GM12878 (cell line): ENCODE measurements at regions not wholly inside any gene's neighbourhood (a gene's known extent, or its start where the extent isn't known, plus 50 kb on each side); places are given as distances from the start of the nearest gene placed in this dataset.
"Not testable (repeated sequence)": the region's sequence is repeated elsewhere in the genome, so short reads cannot be mapped to it uniquely, and the experiment has no call there.

Experiments used
- ATAC-seq: fragments of 200-7000 bp; cut with Tn5 transposase; 3 replicates; pipeline ENCODE4 v1.9.1; 2020; ENCODE audit warnings: mild to moderate bottlenecking, moderate library complexity
- BruUV-seq: library from RNA; stranded (reverse); fragments of 400-500 nt; replicated peaks from 2 replicates; lab custom pipeline; 2021; lab: Mats Ljungman, UMichigan
- CTCF ChIA-PET: fragments of 300-600 bp; sonication (Branson Sonifier 250); formaldehyde crosslinking; extraction: SDS; loops from one replicate; lab custom pipeline; 2021; ENCODE audit warnings: inconsistent platforms; lab: Yijun Ruan, JAX
- POLR2A ChIA-PET: fragments of 350-600 bp; formaldehyde crosslinking; extraction: SDS; loops from one replicate; lab custom pipeline; 2021; ENCODE audit warnings: inconsistent platforms; lab: Charles Lee
- RAD21 ChIA-PET: fragments of 300-600 bp; sonication (Branson Sonifier 250); formaldehyde crosslinking; loops from one replicate; lab custom pipeline; 2023; ENCODE audit warnings: antibody characterized with exemption; ENCODE audit not compliant: unreplicated experiment; lab: Charles Lee
- SMC1A ChIA-PET: fragments of 300-600 bp; sonication (Branson Sonifier 250); formaldehyde crosslinking; loops from one replicate; lab custom pipeline; 2023; ENCODE audit not compliant: unreplicated experiment, uncharacterized antibody; lab: Charles Lee
- DNase-seq: peaks from one replicate; pipeline ENCODE4 v3.0.0-alpha.2; 2011; ENCODE audit warnings: low read depth, low spot score
- FAIRE-seq: peaks from 3 replicates; lab custom pipeline; 2011; peaks lifted over from hg19 to GRCh38; lab: Jason Lieb, UNC
- H2AFZ ChIP-seq: 2 replicates; pipeline ENCODE4 v1.6.0; 2011; ENCODE audit warnings: low read depth, low read length, control low read depth; ENCODE audit not compliant: control insufficient read depth
- H3K27ac ChIP-seq: 2 replicates; pipeline ENCODE4 v1.5.1; 2011; ENCODE audit warnings: control low read depth; ENCODE audit not compliant: control insufficient read depth, insufficient read depth
- H3K27me3 ChIP-seq, 2 experiments: replicated peaks in 1 of 2; 2 replicates each; pipeline versions ENCODE4 v1.6.0 to v1.6.1; 2011; ENCODE audit warnings: low read length in 1 of 2; ENCODE audit not compliant: control insufficient read depth in 2 of 2, insufficient read depth in 2 of 2
- H3K36me3 ChIP-seq, 2 experiments: 2 replicates each; pipeline ENCODE4 v1.5.1; 2011; ENCODE audit warnings: low read length in 1 of 2; ENCODE audit not compliant: control insufficient read depth in 2 of 2, insufficient read depth in 2 of 2
- H3K4me1 ChIP-seq: 2 replicates; pipeline ENCODE4 v1.6.1; 2011; ENCODE audit warnings: mild to moderate bottlenecking, low read length, moderate library complexity, mixed read lengths; ENCODE audit not compliant: control insufficient read depth, insufficient read depth
- H3K4me2 ChIP-seq: 2 replicates; pipeline ENCODE4 v1.6.0; 2011; ENCODE audit warnings: control low read depth; ENCODE audit not compliant: control insufficient read depth, insufficient read depth
- H3K4me3 ChIP-seq: fragments of 200-600 bp; sonication (generic); 2 replicates; pipeline ENCODE4 v1.5.1; 2016
- H3K79me2 ChIP-seq: 2 replicates; pipeline ENCODE4 v1.6.0; 2011; ENCODE audit warnings: low read length; ENCODE audit not compliant: control insufficient read depth, insufficient read depth
- H3K9ac ChIP-seq: 2 replicates; pipeline ENCODE4 v1.8.0; 2011; ENCODE audit warnings: low read length, control low read depth, mixed read lengths; ENCODE audit not compliant: control insufficient read depth, insufficient read depth
- H3K9me3 ChIP-seq: replicated peaks from 3 replicates; pipeline ENCODE4 v1.5.1; 2011; ENCODE audit warnings: mild to moderate bottlenecking, low read length; ENCODE audit not compliant: control insufficient read depth, insufficient read depth
- H4K20me1 ChIP-seq: 2 replicates; pipeline ENCODE4 v1.6.0; 2011; ENCODE audit not compliant: control insufficient read depth, insufficient read depth
- CBX5 ChIP-seq: sonication (generic); IDR thresholded peaks from 2 replicates; pipeline ENCODE4 v1.6.1; 2016; ENCODE audit warnings: low read depth, moderate library complexity, mild to moderate bottlenecking, inconsistent platforms
- FOS ChIP-seq: IDR thresholded peaks from 3 replicates; pipeline ENCODE4 v1.6.1; 2011; ENCODE audit warnings: borderline replicate concordance; ENCODE audit not compliant: insufficient read length; ENCODE audit errors: extremely low read depth
- FOXK2 ChIP-seq: fragments of 450-650 bp; IDR thresholded peaks from 2 replicates; pipeline ENCODE4 v1.6.1; 2017; ENCODE audit warnings: mild to moderate bottlenecking, moderate library complexity
- FOXM1 ChIP-seq: IDR thresholded peaks from 2 replicates; pipeline ENCODE4 v1.6.1; 2012; ENCODE audit warnings: low read depth, mild to moderate bottlenecking, inconsistent platforms, low read length, moderate library complexity
- HCFC1 ChIP-seq: fragments of 150-350 bp; IDR thresholded peaks from 2 replicates; pipeline ENCODE4 v1.6.1; 2014; ENCODE audit warnings: low read length
- IKZF1 ChIP-seq: fragments of 450-650 bp; conservative IDR thresholded peaks from 2 replicates; pipeline ENCODE4 v1.6.1; 2017; ENCODE audit warnings: antibody characterized with exemption, mild to moderate bottlenecking
- NFIC ChIP-seq: IDR thresholded peaks from 2 replicates; pipeline ENCODE4 v1.6.1; 2012; ENCODE audit warnings: low read depth, mild to moderate bottlenecking, inconsistent platforms, low read length, moderate library complexity
- PML ChIP-seq: IDR thresholded peaks from 2 replicates; pipeline ENCODE4 v1.6.1; 2012; ENCODE audit warnings: low read length, inconsistent platforms
- RELA ChIP-seq: fragments of 450-650 bp; IDR thresholded peaks from 2 replicates; pipeline ENCODE4 v1.8.0; 2014; ENCODE audit warnings: borderline replicate concordance; ENCODE audit not compliant: partially characterized antibody
- YY1 ChIP-seq: IDR thresholded peaks from 2 replicates; pipeline ENCODE4 v1.6.1; 2011; ENCODE audit warnings: low read depth, mild to moderate bottlenecking, low read length
- WGBS: methylation state at CpG from one replicate; pipeline ENCODE4 v1.1.6; 2016; ENCODE audit warnings: low lambda C conversion rate; ENCODE audit not compliant: insufficient replicate concordance, insufficient coverage; ENCODE audit errors: missing lambda C conversion rate; 5-methylcytosine and 5-hydroxymethylcytosine counted together
- in situ Hi-C: fragments of 300-500 bp; cut with MboI; formaldehyde crosslinking; loops from 9 replicates; pipeline ENCODE4 v1.14.3; 2018; ENCODE audit warnings: mixed read lengths
- intact Hi-C: fragments of 100-400 bp; cut with micrococcal nuclease; formaldehyde crosslinking; loops from one replicate; pipeline ENCODE4 v1.14.2; 2022; ENCODE audit not compliant: unreplicated experiment
- TF ChIP-seq, protein P1 (sequence below): IDR thresholded peaks from 2 replicates; pipeline ENCODE4 v1.6.1; 2011; ENCODE audit warnings: mild to moderate bottlenecking, low read depth, low read length, moderate library complexity; ENCODE audit not compliant: insufficient replicate concordance
- TF ChIP-seq, protein P2 (sequence below): IDR thresholded peaks from 2 replicates; pipeline ENCODE4 v1.6.1; 2011; ENCODE audit warnings: borderline replicate concordance, low read depth, mild to moderate bottlenecking, moderate library complexity, low read length; ENCODE audit not compliant: insufficient read depth, poor library complexity, severe bottlenecking

DNA sequence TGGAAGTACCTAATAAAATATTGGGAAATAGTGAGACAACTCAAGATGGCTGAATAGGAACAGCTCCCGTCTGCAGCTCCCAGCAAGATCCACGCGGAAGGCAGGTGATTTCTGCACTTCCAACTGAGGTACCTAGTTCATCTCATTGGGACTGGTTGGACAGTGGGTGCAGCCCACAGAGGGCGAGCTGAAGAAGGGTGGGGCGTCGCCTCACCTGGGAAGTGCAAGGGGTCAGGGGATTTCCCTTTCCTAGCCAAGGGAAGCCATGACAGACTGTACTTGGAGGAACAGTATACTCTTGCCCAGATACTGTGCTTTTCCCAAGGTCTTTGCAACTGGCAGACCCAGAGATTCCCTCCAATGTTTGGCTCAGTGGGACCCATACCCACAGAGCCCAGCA, 172.8 kb downstream of the CRPPA start:
- in situ Hi-C loops, H3K9ac ChIP-seq, H3K4me3 ChIP-seq, POLR2A ChIA-PET, H2AFZ ChIP-seq, SMC1A ChIA-PET, H3K79me2 ChIP-seq, FAIRE-seq, H3K4me1 ChIP-seq, BruUV-seq, H4K20me1 ChIP-seq, H3K4me2 ChIP-seq, H3K9me3 ChIP-seq, RAD21 ChIA-PET, H3K27ac ChIP-seq, ATAC-seq, DNase-seq, H3K36me3 ChIP-seq, CTCF ChIA-PET, H3K27me3 ChIP-seq, intact Hi-C loops: not testable (repeated sequence)
- WGBS, result 70% methylated on average over 6 of the region's 6 CpGs

DNA sequence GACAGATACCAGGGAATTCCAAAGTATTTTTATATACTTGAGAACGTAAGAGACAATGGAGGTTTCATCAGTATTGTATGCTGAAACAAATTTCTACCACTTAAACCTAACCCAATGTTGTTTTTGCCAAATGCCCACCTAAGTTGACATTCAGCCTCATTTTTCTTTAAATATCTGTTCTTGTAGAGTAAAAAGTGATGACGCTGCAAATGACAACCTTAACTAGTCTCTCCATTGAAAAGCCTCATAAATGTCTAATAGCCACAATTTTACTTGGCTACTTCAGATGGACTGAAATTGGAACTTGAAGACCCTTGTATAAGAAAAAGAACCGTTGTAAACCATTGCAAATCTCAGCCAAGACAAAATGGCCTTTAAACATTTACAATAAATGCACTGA, 176.9 kb downstream of the CRPPA start:
- no peak for DNase-seq

More for the DNA sequence above, 176.9 kb downstream of the CRPPA start:
- in situ Hi-C loops (no loop called here), intact Hi-C loops (no loop called here)
- no peaks in the 10 kb centered on the region for H3K79me2 ChIP-seq
- ATAC-seq (no peak), FAIRE-seq (no peak)
- BruUV-seq, result no TSS peak
- SMC1A ChIA-PET, result no interaction called here
- no peak overlapping the region for H3K4me3 ChIP-seq
- no peak for TF ChIP-seq HCFC1
- TF ChIP-seq, protein P1, sequence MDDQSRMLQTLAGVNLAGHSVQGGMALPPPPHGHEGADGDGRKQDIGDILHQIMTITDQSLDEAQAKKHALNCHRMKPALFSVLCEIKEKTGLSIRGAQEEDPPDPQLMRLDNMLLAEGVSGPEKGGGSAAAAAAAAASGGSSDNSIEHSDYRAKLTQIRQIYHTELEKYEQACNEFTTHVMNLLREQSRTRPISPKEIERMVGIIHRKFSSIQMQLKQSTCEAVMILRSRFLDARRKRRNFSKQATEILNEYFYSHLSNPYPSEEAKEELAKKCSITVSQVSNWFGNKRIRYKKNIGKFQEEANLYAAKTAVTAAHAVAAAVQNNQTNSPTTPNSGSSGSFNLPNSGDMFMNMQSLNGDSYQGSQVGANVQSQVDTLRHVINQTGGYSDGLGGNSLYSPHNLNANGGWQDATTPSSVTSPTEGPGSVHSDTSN, result no peak
- TF ChIP-seq RELA, result no peak
- no peak for TF ChIP-seq FOXK2
- no peak for TF ChIP-seq PML
- TF ChIP-seq, protein P2, sequence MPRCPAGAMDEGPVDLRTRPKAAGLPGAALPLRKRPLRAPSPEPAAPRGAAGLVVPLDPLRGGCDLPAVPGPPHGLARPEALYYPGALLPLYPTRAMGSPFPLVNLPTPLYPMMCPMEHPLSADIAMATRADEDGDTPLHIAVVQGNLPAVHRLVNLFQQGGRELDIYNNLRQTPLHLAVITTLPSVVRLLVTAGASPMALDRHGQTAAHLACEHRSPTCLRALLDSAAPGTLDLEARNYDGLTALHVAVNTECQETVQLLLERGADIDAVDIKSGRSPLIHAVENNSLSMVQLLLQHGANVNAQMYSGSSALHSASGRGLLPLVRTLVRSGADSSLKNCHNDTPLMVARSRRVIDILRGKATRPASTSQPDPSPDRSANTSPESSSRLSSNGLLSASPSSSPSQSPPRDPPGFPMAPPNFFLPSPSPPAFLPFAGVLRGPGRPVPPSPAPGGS, result no peak
- TF ChIP-seq YY1, result no peak
- no peak for TF ChIP-seq IKZF1
- no peak for TF ChIP-seq FOXM1
- TF ChIP-seq NFIC, result no peak
- no peak for TF ChIP-seq CBX5
- no peak for TF ChIP-seq FOS
- POLR2A ChIA-PET, result no interaction called here
- WGBS, result 15% methylated on average over 3 of the region's 3 CpGs
- no peak overlapping the region for H3K4me2 ChIP-seq
- no peaks in the 10 kb centered on the region for H3K36me3 ChIP-seq
- RAD21 ChIA-PET, result no interaction called here
- no peaks in the 10 kb centered on the region for H3K27me3 ChIP-seq
- no peak overlapping the region for H3K27ac ChIP-seq
- no peaks in the 10 kb centered on the region for H3K9me3 ChIP-seq
- H4K20me1 ChIP-seq, result no peaks in the 10 kb centered on the region
- H3K4me1 ChIP-seq, result no peaks in the 10 kb centered on the region
- no peak overlapping the region for H3K9ac ChIP-seq
- H2AFZ ChIP-seq, result no peak overlapping the region
- CTCF ChIA-PET, result no interaction called here
